Kidney (tissue), 13 donors: ENCODE measurements at regions not wholly inside any gene's neighbourhood (a gene's known extent, or its start where the extent isn't known, plus 50 kb on each side); places are given as distances from the start of the nearest gene placed in this dataset.

Experiments
- DNase-seq, 5 donors: peaks; one replicate each; pipeline ENCODE4 v3.0.0-alpha.2; 2013 to 2020
- FAIRE-seq: peaks from 2 replicates; lab custom pipeline; 2012; peaks lifted over from hg19 to GRCh38; lab: Jason Lieb, UNC
- H3K27ac ChIP-seq, 2 donors: one replicate each; pipeline ENCODE4 v1.7.0; 2013; ENCODE audit warnings: low read depth in 2 of 2, low read length in 2 of 2, inconsistent platforms in 1 of 2
- H3K27me3 ChIP-seq: one replicate; pipeline ENCODE4 v1.7.1; 2013; ENCODE audit warnings: low read length, inconsistent platforms; ENCODE audit not compliant: control insufficient read depth, insufficient read depth
- H3K36me3 ChIP-seq, 3 donors: one replicate each; pipeline versions ENCODE4 v1.7.0 to v1.7.1; 2013; ENCODE audit warnings: low read length in 3 of 3, control low read depth in 1 of 3, inconsistent platforms in 1 of 3; ENCODE audit not compliant: insufficient read depth in 3 of 3, control insufficient read depth in 2 of 3
- H3K4me1 ChIP-seq, 3 donors: one replicate each; pipeline versions ENCODE4 v1.7.0 to v1.7.1; 2013; ENCODE audit warnings: low read length in 3 of 3, inconsistent platforms in 1 of 3, low read depth in 1 of 3; ENCODE audit not compliant: control insufficient read depth in 2 of 3, insufficient read depth in 2 of 3
- H3K4me3 ChIP-seq, 3 donors: one replicate each; pipeline versions ENCODE4 v1.7.0 to v1.8.1; 2013; ENCODE audit warnings: low read length in 3 of 3, control low read depth in 1 of 3, inconsistent platforms in 1 of 3
- H3K9ac ChIP-seq, 3 donors: one replicate each; pipeline versions ENCODE4 v1.7.0 to v1.7.1; 2013; ENCODE audit warnings: low read length in 3 of 3, control low read depth in 1 of 3, inconsistent platforms in 1 of 3
- H3K9me3 ChIP-seq, 3 donors: one replicate each; pipeline versions ENCODE4 v1.7.0 to v1.7.1; 2013; ENCODE audit warnings: low read length in 3 of 3, control low read depth in 1 of 3, inconsistent platforms in 1 of 3; ENCODE audit not compliant: control insufficient read depth in 2 of 3, insufficient read depth in 1 of 3
- intact Hi-C: fragments of 100-400 bp; cut with DNase I; formaldehyde crosslinking; loops from one replicate; pipeline ENCODE4 v1.11.1; 2022
- TF ChIP-seq, protein P1 (sequence below): IDR thresholded peaks from 3 replicates; pipeline ENCODE4 v1.5.1; 2012; ENCODE audit warnings: mild to moderate bottlenecking, moderate library complexity, borderline replicate concordance; ENCODE audit not compliant: insufficient read depth; ENCODE audit errors: extremely low read depth
- donor health status: control.
- donor health status: control.
- donor health status: control.
- donor health status: control.
- donor health status: control.
- donor health status: DM: yes; HTN: yes; CAD: no.
- donor health status: Normal renal cell carcinoma (clear cell type).

DNA sequence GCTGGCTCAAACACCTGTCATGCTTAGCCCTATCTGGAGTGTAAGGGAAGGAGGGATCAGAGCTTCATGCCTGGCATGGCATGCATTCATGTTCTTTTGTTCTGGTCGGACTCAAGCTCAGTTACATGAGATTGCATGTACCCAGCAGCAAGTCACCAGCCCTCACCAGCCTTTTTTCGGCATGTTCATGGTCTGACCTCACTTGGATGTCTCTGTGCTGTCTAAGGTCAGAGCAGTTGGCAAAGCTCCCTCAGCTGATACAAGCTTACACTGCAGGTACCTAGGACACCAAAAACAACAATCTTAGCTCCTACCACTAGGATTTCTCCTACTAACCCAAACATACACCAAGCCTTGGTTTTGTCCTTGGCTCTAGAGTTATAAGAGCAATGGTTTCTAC lies 152.6 kb downstream of the BARX2 start:
- no peaks in the 10 kb centered on the region for H3K36me3 ChIP-seq
- TF ChIP-seq, protein P1, sequence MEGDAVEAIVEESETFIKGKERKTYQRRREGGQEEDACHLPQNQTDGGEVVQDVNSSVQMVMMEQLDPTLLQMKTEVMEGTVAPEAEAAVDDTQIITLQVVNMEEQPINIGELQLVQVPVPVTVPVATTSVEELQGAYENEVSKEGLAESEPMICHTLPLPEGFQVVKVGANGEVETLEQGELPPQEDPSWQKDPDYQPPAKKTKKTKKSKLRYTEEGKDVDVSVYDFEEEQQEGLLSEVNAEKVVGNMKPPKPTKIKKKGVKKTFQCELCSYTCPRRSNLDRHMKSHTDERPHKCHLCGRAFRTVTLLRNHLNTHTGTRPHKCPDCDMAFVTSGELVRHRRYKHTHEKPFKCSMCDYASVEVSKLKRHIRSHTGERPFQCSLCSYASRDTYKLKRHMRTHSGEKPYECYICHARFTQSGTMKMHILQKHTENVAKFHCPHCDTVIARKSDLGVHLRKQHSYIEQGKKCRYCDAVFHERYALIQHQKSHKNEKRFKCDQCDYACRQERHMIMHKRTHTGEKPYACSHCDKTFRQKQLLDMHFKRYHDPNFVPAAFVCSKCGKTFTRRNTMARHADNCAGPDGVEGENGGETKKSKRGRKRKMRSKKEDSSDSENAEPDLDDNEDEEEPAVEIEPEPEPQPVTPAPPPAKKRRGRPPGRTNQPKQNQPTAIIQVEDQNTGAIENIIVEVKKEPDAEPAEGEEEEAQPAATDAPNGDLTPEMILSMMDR, result no peak
- no peaks in the 10 kb centered on the region for H3K27me3 ChIP-seq
- no peaks in the 10 kb centered on the region for H3K4me1 ChIP-seq
- H3K9ac ChIP-seq, result no peak overlapping the region
- no peak overlapping the region for H3K27ac ChIP-seq
- intact Hi-C loops, result no loop called here
- no peak overlapping the region for H3K4me3 ChIP-seq
- no peaks in the 10 kb centered on the region for H3K9me3 ChIP-seq
- DNase-seq (no peak), FAIRE-seq (no peak)

DNA sequence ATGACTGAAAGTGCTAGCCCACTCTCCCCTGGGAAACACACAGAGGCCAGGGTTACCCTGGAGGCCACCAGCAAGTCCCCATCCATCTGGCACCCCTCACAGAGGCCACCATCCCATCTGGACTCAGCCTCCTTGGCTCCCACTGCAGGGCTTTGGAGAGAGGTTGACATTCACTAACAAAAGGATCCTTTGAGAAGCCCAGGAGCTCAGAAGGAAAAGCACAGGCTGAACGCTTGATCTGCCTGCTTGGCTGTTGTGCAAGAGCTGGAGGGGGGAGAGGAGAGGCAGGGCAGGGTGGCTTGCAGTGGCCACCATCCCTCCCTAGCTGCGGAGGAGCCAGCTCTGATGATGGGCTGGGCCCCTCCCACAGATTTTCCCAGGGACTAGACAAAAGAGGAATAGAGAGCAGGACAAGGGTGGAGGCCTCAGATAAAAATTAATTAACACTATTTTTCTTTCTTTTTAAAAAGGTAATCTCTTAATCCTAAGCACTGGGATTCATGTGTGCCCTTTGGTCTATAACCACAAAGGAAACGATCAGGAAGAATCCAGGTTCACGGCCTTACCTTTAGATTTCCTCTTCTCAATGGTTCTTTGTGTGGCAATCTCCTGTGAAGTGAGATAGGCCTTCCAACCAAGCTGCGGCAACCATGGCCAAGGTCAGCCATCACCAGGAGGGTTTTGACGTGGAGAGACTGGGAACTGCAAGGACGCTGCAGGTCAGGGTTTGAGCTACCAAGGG lies 154.7 kb downstream of the BARX2 start:
- no peak overlapping the region for H3K4me3 ChIP-seq
- no peaks in the 10 kb centered on the region for H3K27me3 ChIP-seq
- TF ChIP-seq, protein P1, result no peak
- H3K4me1 ChIP-seq, result no peaks in the 10 kb centered on the region
- H3K9ac ChIP-seq, result no peak overlapping the region
- no peaks in the 10 kb centered on the region for H3K36me3 ChIP-seq
- no peak for FAIRE-seq
- intact Hi-C loops, result no loop called here
- DNase-seq, result peak in 1 of 5 donors; percentile 1
- no peaks in the 10 kb centered on the region for H3K9me3 ChIP-seq
- no peak overlapping the region for H3K27ac ChIP-seq

DNA sequence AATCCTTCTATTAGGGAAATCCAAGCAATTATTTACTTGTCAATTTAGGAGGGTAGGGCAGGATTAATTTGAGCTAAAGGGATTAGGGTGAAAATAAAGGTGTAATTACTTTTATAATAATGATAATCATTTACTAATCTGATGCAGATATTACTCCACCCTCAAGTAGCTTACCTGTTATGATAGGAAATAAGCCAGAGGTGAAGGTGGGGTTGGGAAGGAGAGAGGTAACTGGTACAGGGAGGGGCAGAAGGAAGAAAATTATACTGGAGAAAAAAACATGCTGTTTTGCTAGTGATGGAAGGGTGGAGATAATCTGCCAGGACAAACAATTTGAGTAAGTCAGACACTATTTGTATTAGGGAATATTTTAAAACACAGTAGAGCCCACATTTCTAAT lies 157.7 kb downstream of the BARX2 start:
- H3K9me3 ChIP-seq, result peaks cover 0 to 5% (median 0%) of the 10 kb centered on the region in 3 donors
- H3K9ac ChIP-seq, result no peak overlapping the region
- intact Hi-C loops, result no loop called here
- no peaks in the 10 kb centered on the region for H3K27me3 ChIP-seq
- no peak for FAIRE-seq
- H3K27ac ChIP-seq, result no peak overlapping the region
- DNase-seq, result no peak
- H3K4me1 ChIP-seq, result no peaks in the 10 kb centered on the region
- TF ChIP-seq, protein P1, result no peak
- no peak overlapping the region for H3K4me3 ChIP-seq
- no peaks in the 10 kb centered on the region for H3K36me3 ChIP-seq

DNA sequence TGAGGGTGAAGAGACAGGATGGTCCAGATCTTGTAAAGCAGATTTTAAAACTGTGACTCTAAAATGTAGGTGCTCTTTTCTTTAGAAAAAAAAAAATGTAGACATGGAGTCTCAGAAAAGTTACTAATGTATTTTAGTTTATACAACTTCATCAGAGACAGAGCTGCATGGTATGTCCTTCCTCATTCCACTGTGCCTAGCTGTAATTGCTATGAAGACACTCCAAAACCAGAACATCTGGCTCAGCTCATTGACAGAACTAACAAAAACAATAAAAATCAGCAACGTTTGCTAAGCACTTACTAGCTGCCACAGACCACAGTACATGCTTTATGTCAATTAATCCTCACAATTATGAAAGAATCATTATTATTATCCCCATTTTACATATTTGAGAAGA lies 160.7 kb downstream of the BARX2 start:
- H3K27ac ChIP-seq, result no peak overlapping the region
- no peak for FAIRE-seq
- no peak for DNase-seq
- no peak overlapping the region for H3K4me3 ChIP-seq
- intact Hi-C loops, result no loop called here
- H3K9ac ChIP-seq, result no peak overlapping the region
- H3K4me1 ChIP-seq, result no peaks in the 10 kb centered on the region
- TF ChIP-seq, protein P1, result no peak
- H3K36me3 ChIP-seq, result no peaks in the 10 kb centered on the region
- H3K27me3 ChIP-seq, result no peaks in the 10 kb centered on the region
- peaks cover 0 to 5% (median 0%) of the 10 kb centered on the region in 3 donors for H3K9me3 ChIP-seq
